H9 (cell line): ENCODE measurements at regions not wholly inside any gene's neighbourhood (a gene's known extent, or its start where the extent isn't known, plus 50 kb on each side); places are given as distances from the start of the nearest gene placed in this dataset.

ENCODE experiments used
- DNase-seq: peaks from one replicate; pipeline ENCODE4 v3.0.0-alpha.2; 2017
- H2AFZ ChIP-seq: one replicate; pipeline ENCODE4 v1.6.1; 2013; ENCODE audit warnings: mild to moderate bottlenecking, low read length, control low read depth, moderate library complexity
- H2AK5ac ChIP-seq: 2 replicates; pipeline ENCODE4 v1.6.1; 2013; ENCODE audit warnings: low read length, control low read depth, mixed read lengths; ENCODE audit not compliant: insufficient read length
- H2BK120ac ChIP-seq: one replicate; pipeline ENCODE4 v1.6.1; 2013; ENCODE audit warnings: low read depth, mild to moderate bottlenecking, low read length, control low read depth, inconsistent platforms; ENCODE audit not compliant: poor library complexity, severe bottlenecking
- H2BK12ac ChIP-seq: 2 replicates; pipeline ENCODE4 v1.6.1; 2013; ENCODE audit warnings: low read length, control low read depth, mixed read lengths, low read depth; ENCODE audit not compliant: insufficient read length
- H2BK15ac ChIP-seq: 2 replicates; pipeline ENCODE4 v1.6.1; 2013; ENCODE audit warnings: low read depth, low read length, control low read depth
- H2BK20ac ChIP-seq: one replicate; pipeline ENCODE4 v1.6.1; 2013; ENCODE audit warnings: low read depth, mild to moderate bottlenecking, low read length, control low read depth, inconsistent platforms; ENCODE audit not compliant: poor library complexity, severe bottlenecking
- H2BK5ac ChIP-seq: 2 replicates; pipeline ENCODE4 v1.6.1; 2013; ENCODE audit warnings: low read length, control low read depth, mixed read lengths; ENCODE audit not compliant: insufficient read length
- H3K14ac ChIP-seq: 2 replicates; pipeline ENCODE4 v1.6.1; 2013; ENCODE audit warnings: low read length, control low read depth; ENCODE audit not compliant: insufficient read depth
- H3K18ac ChIP-seq: 2 replicates; pipeline ENCODE4 v1.6.1; 2013; ENCODE audit warnings: low read depth, mild to moderate bottlenecking, mixed read lengths, low read length, control low read depth; ENCODE audit not compliant: insufficient read length
- H3K23ac ChIP-seq: 2 replicates; pipeline ENCODE4 v1.6.1; 2013; ENCODE audit warnings: low read length, control low read depth, mixed read lengths, low read depth; ENCODE audit not compliant: insufficient read length
- H3K23me2 ChIP-seq: 2 replicates; pipeline ENCODE4 v1.6.1; 2013; ENCODE audit warnings: low read depth, mild to moderate bottlenecking, mixed read lengths, low read length, control low read depth; ENCODE audit not compliant: insufficient read length, poor library complexity, severe bottlenecking
- H3K27ac ChIP-seq: 2 replicates; pipeline ENCODE4 v1.5.1; 2013; ENCODE audit warnings: low read length, control low read depth, mixed read lengths, low read depth; ENCODE audit not compliant: insufficient read length
- H3K27me3 ChIP-seq: 2 replicates; pipeline ENCODE4 v1.6.1; 2013; ENCODE audit warnings: low read length, control low read depth, inconsistent platforms; ENCODE audit not compliant: insufficient read depth
- H3K4ac ChIP-seq: 2 replicates; pipeline ENCODE4 v1.6.1; 2013; ENCODE audit warnings: low read depth, mild to moderate bottlenecking, control low read depth, inconsistent platforms, low read length, moderate library complexity
- H3K4me1 ChIP-seq: 2 replicates; pipeline ENCODE4 v1.6.1; 2013; ENCODE audit warnings: low read length, control low read depth, inconsistent platforms; ENCODE audit not compliant: insufficient read depth
- H3K4me2 ChIP-seq: 2 replicates; pipeline ENCODE4 v1.6.1; 2013; ENCODE audit warnings: low read length, control low read depth, mixed read lengths; ENCODE audit not compliant: insufficient read length, insufficient read depth
- H3K56ac ChIP-seq: 2 replicates; pipeline ENCODE4 v1.6.1; 2013; ENCODE audit warnings: low read depth, mild to moderate bottlenecking, mixed read lengths, low read length, control low read depth; ENCODE audit not compliant: insufficient read length
- H3K79me1 ChIP-seq: 2 replicates; pipeline ENCODE4 v1.6.1; 2013; ENCODE audit warnings: low read depth, mild to moderate bottlenecking, moderate library complexity, low read length, control low read depth, inconsistent platforms; ENCODE audit not compliant: insufficient read depth, poor library complexity, severe bottlenecking
- H3K79me2 ChIP-seq: 2 replicates; pipeline ENCODE4 v1.6.1; 2013; ENCODE audit warnings: low read length, control low read depth, inconsistent platforms; ENCODE audit not compliant: insufficient read depth
- H3K9ac ChIP-seq: 2 replicates; pipeline ENCODE4 v1.6.1; 2013; ENCODE audit warnings: low read length, control low read depth, mixed read lengths; ENCODE audit not compliant: insufficient read length; ENCODE audit errors: extremely low read depth
- H3K9me3 ChIP-seq: one replicate; pipeline ENCODE4 v1.6.1; 2013; ENCODE audit warnings: low read depth, low read length, inconsistent platforms; ENCODE audit not compliant: control insufficient read depth
- H3T11ph ChIP-seq: one replicate; pipeline ENCODE4 v1.6.1; 2013; ENCODE audit warnings: mild to moderate bottlenecking, low read length, control low read depth, inconsistent platforms
- H4K20me1 ChIP-seq: one replicate; pipeline ENCODE4 v1.6.1; 2013; ENCODE audit not compliant: control insufficient read depth, insufficient read length, insufficient read depth
- H4K5ac ChIP-seq: 2 replicates; pipeline ENCODE4 v1.6.1; 2013; ENCODE audit warnings: low read depth, mild to moderate bottlenecking, mixed read lengths, low read length, control low read depth; ENCODE audit not compliant: insufficient read length
- H4K8ac ChIP-seq: replicated peaks from 2 replicates; pipeline ENCODE4 v1.6.1; 2013; ENCODE audit warnings: low read length, control low read depth, mixed read lengths, low read depth; ENCODE audit not compliant: insufficient read length
- H4K91ac ChIP-seq: 2 replicates; pipeline ENCODE4 v1.6.1; 2013; ENCODE audit warnings: low read depth, mild to moderate bottlenecking, moderate library complexity, mixed read lengths, low read length, control low read depth; ENCODE audit not compliant: insufficient read length
- H3K27ac Mint-ChIP-seq, 3 experiments: 2 replicates in 2 of 3; 3 replicates in 1 of 3; pipeline ENCODE4 v1.8.0; 2020 to 2021; ENCODE audit warnings: mixed read lengths in 3 of 3, mild to moderate bottlenecking in 1 of 3, moderate library complexity in 1 of 3
- H3K27me3 Mint-ChIP-seq: 2 replicates; pipeline ENCODE4 v1.8.0; 2021; ENCODE audit warnings: low read depth, mild to moderate bottlenecking, moderate library complexity, mixed read lengths
- H3K36me3 Mint-ChIP-seq, 3 experiments: 2 replicates in 2 of 3; 3 replicates in 1 of 3; pipeline ENCODE4 v1.8.0; 2020 to 2021; ENCODE audit warnings: low read depth in 3 of 3, mixed read lengths in 3 of 3; ENCODE audit not compliant: insufficient read depth in 1 of 3
- H3K4me1 Mint-ChIP-seq, 2 experiments: 2 replicates each; pipeline ENCODE4 v1.8.0; 2020; ENCODE audit warnings: mixed read lengths in 2 of 2
- H3K4me3 Mint-ChIP-seq, 2 experiments: 2 replicates in 1 of 2; 3 replicates in 1 of 2; pipeline ENCODE4 v1.8.0; 2020 to 2021; ENCODE audit warnings: mild to moderate bottlenecking in 2 of 2, mixed read lengths in 2 of 2, moderate library complexity in 1 of 2
- H3K9me3 Mint-ChIP-seq, 2 experiments: 2 replicates in 1 of 2; 3 replicates in 1 of 2; pipeline ENCODE4 v1.8.0; 2020; ENCODE audit warnings: mild to moderate bottlenecking in 2 of 2, mixed read lengths in 2 of 2, moderate library complexity in 1 of 2
- CTCF ChIP-seq: fragments of 200-600 bp; sonication (generic); conservative IDR thresholded peaks from 3 replicates; pipeline ENCODE4 v1.8.0; 2021; ENCODE audit warnings: antibody characterized with exemption, mild to moderate bottlenecking
- WGBS: extraction: QIAGEN DNeasy Blood & Tissue Kit; methylation state at CpG from one replicate; pipeline ENCODE4 v1.1.7; 2013; ENCODE audit warnings: missing lambda C conversion rate, low lambda C conversion rate, mixed read lengths; ENCODE audit not compliant: insufficient read length; ENCODE audit errors: extremely low coverage; 5-methylcytosine and 5-hydroxymethylcytosine counted together

- H3K4me1 Mint-ChIP-seq = no peaks in the 10 kb centered on the region
- Histone ChIP-seq H2BK15ac (no peak overlapping the region), H3K9me3 (no peaks in the 10 kb centered on the region), H2BK120ac (no peak overlapping the region), H3K23me2 (no peaks in the 10 kb centered on the region), H3K27ac (no peak overlapping the region), H3K18ac (no peak overlapping the region), H3K14ac (no peak overlapping the region), H4K5ac (no peak overlapping the region), H2AK5ac (no peak overlapping the region), H4K8ac (no peak overlapping the region), H2AFZ (no peak overlapping the region), H3K9ac (no peak overlapping the region), H4K91ac (no peak overlapping the region), H3K4me1 (no peaks in the 10 kb centered on the region), H2BK12ac (no peak overlapping the region), H3K79me1 (no peaks in the 10 kb centered on the region), H3K27me3 (no peaks in the 10 kb centered on the region), H2BK5ac (no peak overlapping the region), H3K56ac (no peak overlapping the region), H3K23ac (no peak overlapping the region), H3K4ac (no peak overlapping the region), H2BK20ac (no peak overlapping the region), H4K20me1 (no peaks in the 10 kb centered on the region), H3T11ph (no peak overlapping the region), H3K4me2 (no peak overlapping the region), H3K79me2 (no peaks in the 10 kb centered on the region)
- no CpG with 5 or more reads among the region's 2 CpGs for WGBS
- H3K4me3 Mint-ChIP-seq = no peak overlapping the region
- H3K9me3 Mint-ChIP-seq = peaks cover 10 to 14% of the 10 kb centered on the region in 2 experiments; a peak in 4 of 5 replicates
- no peak for TF ChIP-seq CTCF
- no peak for DNase-seq
- no peaks in the 10 kb centered on the region for H3K27me3 Mint-ChIP-seq
- H3K36me3 Mint-ChIP-seq = peaks cover 2 to 11% (median 4%) of the 10 kb centered on the region in 3 experiments; a peak in 3 of 7 replicates
- H3K27ac Mint-ChIP-seq = no peak overlapping the region
Observed at GRCh38 chr2:153227981-153228380, 250.6 kb downstream of the RPRM start.
